Gastrocnemius medialis (tissue), 4 donors: ENCODE measurements at regions not wholly inside any gene's neighbourhood (a gene's known extent, or its start where the extent isn't known, plus 50 kb on each side); places are given as distances from the start of the nearest gene placed in this dataset.

ENCODE experiments used
- ATAC-seq, 2 donors: fragments of 150-250 bp; one replicate each; pipeline ENCODE4 v1.9.1; 2016
- DNase-seq, 2 donors: peaks; one replicate each; pipeline ENCODE4 v3.0.0-alpha.2; 2019
- H3K27ac ChIP-seq, 4 donors: fragments of 200-600 bp; sonication (generic); 1 replicate in 1 of 4; 2 replicates in 3 of 4; pipeline ENCODE4 v1.5.1; 2016 to 2018; ENCODE audit warnings: mild to moderate bottlenecking in 2 of 4, moderate library complexity in 1 of 4
- H3K27me3 ChIP-seq, 3 donors: fragments of 200-600 bp; sonication (generic) in 2 of 3; 1 replicate in 1 of 3; 2 replicates in 2 of 3; pipeline versions ENCODE4 v1.5.1 to v1.6.0; 2016 to 2019; ENCODE audit warnings: mild to moderate bottlenecking in 1 of 3, moderate library complexity in 1 of 3
- H3K36me3 ChIP-seq, 2 donors: fragments of 200-600 bp; sonication (generic) in 1 of 2; one replicate each; pipeline ENCODE4 v1.5.1; 2017 to 2018
- H3K4me1 ChIP-seq, 2 donors: fragments of 200-600 bp; sonication (generic) in 1 of 2; one replicate each; pipeline ENCODE4 v1.5.1; 2016 to 2017; ENCODE audit warnings: mild to moderate bottlenecking in 2 of 2
- H3K4me3 ChIP-seq, 4 donors: fragments of 200-600 bp; sonication (generic) in 3 of 4; 1 replicate in 1 of 4; 2 replicates in 3 of 4; pipeline ENCODE4 v1.5.1; 2016 to 2019; ENCODE audit warnings: mild to moderate bottlenecking in 2 of 4
- H3K9me3 ChIP-seq, 3 donors: fragments of 200-600 bp; sonication (generic) in 2 of 3; 1 replicate in 1 of 3; 2 replicates in 2 of 3; pipeline ENCODE4 v1.5.1; 2016 to 2019
- POLR2A ChIP-seq, 2 donors: fragments of 450-650 bp; IDR thresholded peaks; one replicate each; pipeline ENCODE4 v1.6.1; 2017; ENCODE audit warnings: antibody characterized with exemption in 2 of 2, mild to moderate bottlenecking in 2 of 2, moderate library complexity in 2 of 2
- in situ Hi-C, 4 donors: fragments of 200-750 bp; cut with MboI; loops; one replicate each; pipeline versions ENCODE4 v1.15.0 to v1.8.0; 2017; ENCODE audit warnings: low sequenced_read_pairs in 4 of 4
- intact Hi-C: fragments of 100-400 bp; cut with DNase I; formaldehyde crosslinking; loops from one replicate; pipeline ENCODE4 v1.15.1; 2023; ENCODE audit warnings: low total_unique reads
- TF ChIP-seq, protein P1 (sequence below), 5 experiments: fragments of 450-650 bp in 3 of 5; fragments of 200-600 bp in 2 of 5; sonication (generic) in 2 of 5; IDR thresholded peaks in 4 of 5; conservative IDR thresholded peaks in 1 of 5; 1 replicate in 4 of 5; 2 replicates in 1 of 5; pipeline ENCODE4 v1.5.1; 2016 to 2019; ENCODE audit warnings: antibody characterized with exemption in 5 of 5, mild to moderate bottlenecking in 3 of 5, moderate library complexity in 3 of 5

DNA sequence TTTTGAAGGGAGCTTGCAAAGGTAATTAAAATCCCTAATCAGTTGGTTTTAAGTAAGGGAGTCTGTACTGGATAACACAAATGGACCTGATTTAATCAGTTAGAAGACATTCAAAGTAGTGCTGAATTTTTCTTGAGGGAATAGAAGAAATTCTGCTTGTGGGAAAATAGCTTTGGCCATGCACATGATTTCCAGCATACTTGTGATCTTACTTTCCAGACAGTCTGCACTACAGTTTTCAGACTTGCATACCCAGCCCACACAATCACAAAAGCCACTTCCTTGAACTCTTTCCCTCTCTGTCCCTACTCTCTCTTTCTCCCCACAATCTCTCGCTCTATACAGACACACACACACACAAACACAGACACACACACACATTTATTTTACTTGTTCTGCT lies 852.1 kb downstream of the PLA2G4A start:
- intact Hi-C loops = no loop called here
- H3K27ac ChIP-seq = no peak overlapping the region
- ATAC-seq (no peak), DNase-seq (no peak)
- no peaks in the 10 kb centered on the region for H3K36me3 ChIP-seq
- no peaks in the 10 kb centered on the region for H3K9me3 ChIP-seq
- in situ Hi-C loops = no loop called here
- H3K4me1 ChIP-seq = no peaks in the 10 kb centered on the region
- no peak for TF ChIP-seq POLR2A (IDR thresholded peaks at IDR 0.05)
- TF ChIP-seq, protein P1, sequence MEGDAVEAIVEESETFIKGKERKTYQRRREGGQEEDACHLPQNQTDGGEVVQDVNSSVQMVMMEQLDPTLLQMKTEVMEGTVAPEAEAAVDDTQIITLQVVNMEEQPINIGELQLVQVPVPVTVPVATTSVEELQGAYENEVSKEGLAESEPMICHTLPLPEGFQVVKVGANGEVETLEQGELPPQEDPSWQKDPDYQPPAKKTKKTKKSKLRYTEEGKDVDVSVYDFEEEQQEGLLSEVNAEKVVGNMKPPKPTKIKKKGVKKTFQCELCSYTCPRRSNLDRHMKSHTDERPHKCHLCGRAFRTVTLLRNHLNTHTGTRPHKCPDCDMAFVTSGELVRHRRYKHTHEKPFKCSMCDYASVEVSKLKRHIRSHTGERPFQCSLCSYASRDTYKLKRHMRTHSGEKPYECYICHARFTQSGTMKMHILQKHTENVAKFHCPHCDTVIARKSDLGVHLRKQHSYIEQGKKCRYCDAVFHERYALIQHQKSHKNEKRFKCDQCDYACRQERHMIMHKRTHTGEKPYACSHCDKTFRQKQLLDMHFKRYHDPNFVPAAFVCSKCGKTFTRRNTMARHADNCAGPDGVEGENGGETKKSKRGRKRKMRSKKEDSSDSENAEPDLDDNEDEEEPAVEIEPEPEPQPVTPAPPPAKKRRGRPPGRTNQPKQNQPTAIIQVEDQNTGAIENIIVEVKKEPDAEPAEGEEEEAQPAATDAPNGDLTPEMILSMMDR (IDR thresholded peaks at IDR 0.05 in 4 of 5, conservative IDR thresholded peaks at IDR 0.05 in 1 of 5) = no peak
- no peaks in the 10 kb centered on the region for H3K27me3 ChIP-seq
- H3K4me3 ChIP-seq = no peak overlapping the region

DNA sequence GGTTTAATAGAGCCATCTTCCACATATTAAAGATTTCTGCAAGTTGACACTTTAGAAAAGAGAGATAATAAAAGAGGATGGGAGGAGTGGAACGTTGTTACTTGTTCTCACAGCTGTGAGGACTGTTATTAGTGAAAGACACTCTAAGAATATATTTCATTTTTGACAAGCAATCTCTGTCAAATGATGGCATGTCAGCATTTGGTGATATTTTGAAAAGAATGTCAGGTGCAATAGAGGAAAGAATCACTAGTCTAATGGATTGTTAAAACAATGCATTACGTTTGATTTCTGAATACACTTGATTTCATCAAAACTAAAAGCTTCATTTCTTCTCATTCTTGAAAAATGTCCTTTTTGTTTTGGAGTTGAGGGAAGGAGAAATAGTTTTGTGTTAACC lies 853.4 kb downstream of the PLA2G4A start:
- Histone ChIP-seq H3K27me3 (no peaks in the 10 kb centered on the region), H3K4me3 (no peak overlapping the region), H3K9me3 (no peaks in the 10 kb centered on the region), H3K27ac (no peak overlapping the region), H3K36me3 (no peaks in the 10 kb centered on the region), H3K4me1 (no peaks in the 10 kb centered on the region)
- DNase-seq (no peak), ATAC-seq (no peak)
- TF ChIP-seq, protein P1 (IDR thresholded peaks at IDR 0.05 in 4 of 5, conservative IDR thresholded peaks at IDR 0.05 in 1 of 5) = no peak
- no peak for TF ChIP-seq POLR2A (IDR thresholded peaks at IDR 0.05)
- intact Hi-C loops = no loop called here
- in situ Hi-C loops = no loop called here

DNA sequence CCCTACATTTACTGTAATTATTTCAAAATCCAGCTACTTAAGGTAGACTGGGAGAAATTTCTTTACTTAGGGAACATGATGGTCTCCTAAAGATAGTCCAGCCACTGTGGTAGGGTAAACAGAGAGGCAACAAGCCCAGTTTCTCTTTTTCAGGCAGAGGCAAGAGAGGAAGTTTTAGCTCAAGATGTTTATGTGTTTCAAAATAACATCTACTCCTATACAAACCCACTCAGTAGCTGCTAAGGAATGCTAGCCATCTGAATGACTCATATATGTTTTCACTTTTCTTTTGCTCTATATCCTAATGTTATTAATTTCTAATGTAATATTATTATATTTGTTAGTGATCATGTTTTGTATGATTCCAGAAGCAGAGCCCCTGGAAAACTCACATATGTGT lies 856.6 kb downstream of the PLA2G4A start:
- H3K4me1 ChIP-seq = no peaks in the 10 kb centered on the region
- H3K4me3 ChIP-seq = no peak overlapping the region
- no peak for DNase-seq
- in situ Hi-C loops (no loop called here), intact Hi-C loops (no loop called here)
- no peaks in the 10 kb centered on the region for H3K36me3 ChIP-seq
- no peaks in the 10 kb centered on the region for H3K9me3 ChIP-seq
- TF ChIP-seq, protein P1 (IDR thresholded peaks at IDR 0.05 in 4 of 5, conservative IDR thresholded peaks at IDR 0.05 in 1 of 5) = no peak
- no peak for TF ChIP-seq POLR2A (IDR thresholded peaks at IDR 0.05)
- ATAC-seq = no peak
- H3K27me3 ChIP-seq = no peaks in the 10 kb centered on the region
- H3K27ac ChIP-seq = no peak overlapping the region

DNA sequence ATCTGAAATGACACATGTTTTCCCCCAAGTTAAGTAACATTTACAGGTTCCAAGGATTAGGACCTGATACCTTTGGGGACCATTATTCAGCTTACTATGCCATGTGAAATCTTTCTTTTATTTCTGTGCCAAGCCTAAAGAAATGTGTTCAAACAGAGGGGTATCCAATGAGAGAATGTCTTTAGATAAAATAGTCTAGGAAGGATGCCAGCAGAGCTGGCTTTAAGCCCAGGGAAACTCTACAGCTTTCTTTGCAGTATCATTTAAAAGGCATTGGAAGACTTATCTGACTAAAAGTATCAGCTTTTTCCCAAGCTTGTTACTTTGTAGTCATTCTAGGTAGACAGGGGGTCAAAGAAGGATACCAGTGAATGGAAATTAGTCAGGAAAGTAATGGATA lies 860.4 kb downstream of the PLA2G4A start:
- Histone ChIP-seq H3K9me3 (no peaks in the 10 kb centered on the region), H3K4me1 (no peaks in the 10 kb centered on the region), H3K4me3 (no peak overlapping the region), H3K27me3 (no peaks in the 10 kb centered on the region), H3K36me3 (no peaks in the 10 kb centered on the region), H3K27ac (no peak overlapping the region)
- ATAC-seq (no peak), DNase-seq (no peak)
- TF ChIP-seq, protein P1 (IDR thresholded peaks at IDR 0.05 in 4 of 5, conservative IDR thresholded peaks at IDR 0.05 in 1 of 5) = no peak
- no peak for TF ChIP-seq POLR2A (IDR thresholded peaks at IDR 0.05)
- in situ Hi-C loops (no loop called here), intact Hi-C loops (no loop called here)

DNA sequence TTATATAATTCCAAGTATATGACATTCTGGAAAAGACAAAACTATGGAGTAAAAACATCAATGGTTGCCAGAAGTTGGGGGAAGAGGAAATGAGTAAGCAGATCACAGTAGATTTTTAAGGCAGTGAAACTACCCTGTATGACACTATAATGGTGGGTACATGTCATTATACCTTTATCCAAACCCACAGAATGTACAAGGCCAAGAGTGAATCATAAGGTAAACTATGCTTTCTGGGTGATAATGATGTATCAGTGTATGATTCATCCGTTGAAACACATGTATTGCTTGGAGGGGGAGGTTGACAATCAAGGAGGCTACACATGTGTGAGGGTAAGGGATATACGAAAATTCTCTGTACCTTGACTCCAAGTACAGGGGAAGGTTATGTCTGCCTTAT lies 862.7 kb downstream of the PLA2G4A start:
- Histone ChIP-seq H3K4me3 (no peak overlapping the region), H3K4me1 (no peaks in the 10 kb centered on the region), H3K9me3 (no peaks in the 10 kb centered on the region), H3K36me3 (no peaks in the 10 kb centered on the region), H3K27me3 (no peaks in the 10 kb centered on the region), H3K27ac (no peak overlapping the region)
- TF ChIP-seq, protein P1 (IDR thresholded peaks at IDR 0.05 in 4 of 5, conservative IDR thresholded peaks at IDR 0.05 in 1 of 5) = no peak
- TF ChIP-seq POLR2A (IDR thresholded peaks at IDR 0.05) = no peak
- DNase-seq = no peak
- intact Hi-C loops (no loop called here), in situ Hi-C loops (no loop called here)
- no peak for ATAC-seq
